Fibroblast of pulmonary artery (primary cell): ENCODE measurements at regions not wholly inside any gene's neighbourhood (a gene's known extent, or its start where the extent isn't known, plus 50 kb on each side); places are given as distances from the start of the nearest gene placed in this dataset.

ENCODE experiments used
- DNase-seq: peaks from one replicate; pipeline ENCODE4 v3.0.0-alpha.2; 2010; ENCODE audit warnings: low read depth
- H3K4me3 ChIP-seq: replicated peaks from 2 replicates; pipeline ENCODE4 v1.5.1; 2011; ENCODE audit warnings: low read depth, mild to moderate bottlenecking, control low read depth, low read length, moderate library complexity
- CTCF ChIP-seq: IDR thresholded peaks from 2 replicates; pipeline ENCODE4 v1.5.1; 2011; ENCODE audit warnings: mild to moderate bottlenecking, control low read depth, low read length, inconsistent platforms; ENCODE audit errors: missing control alignments

DNA sequence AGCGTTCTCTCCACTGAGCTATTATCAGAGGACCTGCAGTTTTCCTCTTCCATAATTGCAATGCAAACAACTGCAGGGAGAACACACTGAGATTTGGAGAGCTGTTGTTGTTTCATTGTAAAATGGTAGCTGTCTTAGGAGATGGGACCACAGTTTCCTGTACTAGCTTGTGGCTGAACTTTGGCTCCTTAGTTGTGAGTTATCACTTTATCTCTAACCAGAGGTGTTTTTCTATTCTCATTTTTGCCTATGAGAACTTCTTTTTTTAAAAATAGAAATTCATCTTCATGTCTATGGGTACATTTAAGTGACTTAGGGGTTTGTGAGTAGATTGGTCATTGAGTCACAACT, 216.5 kb downstream of the SLC38A4 start:
- DNase-seq, result no peak
- H3K4me3 ChIP-seq, result no peak overlapping the region
- TF ChIP-seq CTCF, result no peak

- TF ChIP-seq CTCF, result no peak
- H3K4me3 ChIP-seq, result no peak overlapping the region
- DNase-seq, result peak; percentile 23
These were observed 217.1 kb downstream of the SLC38A4 start for GRCh38 chr12:46608431-46609272.

DNA sequence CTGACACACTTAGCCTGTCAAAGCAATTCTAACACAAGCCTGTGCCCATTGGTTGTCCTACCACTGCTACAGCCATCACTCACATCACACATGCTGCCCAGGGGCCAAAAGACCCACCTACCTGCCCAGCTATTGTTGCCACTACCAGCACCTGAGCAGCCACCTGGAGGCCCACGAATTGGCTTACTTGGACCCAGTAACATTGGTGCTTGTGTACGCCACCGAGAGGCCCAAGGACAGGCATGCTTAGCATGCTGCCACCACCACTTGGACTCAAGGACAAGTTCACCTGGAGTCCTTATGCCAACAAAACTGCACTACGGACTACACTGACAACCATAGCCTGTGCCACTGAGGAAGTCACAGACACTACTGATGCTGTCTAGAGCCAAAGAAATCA, 221.1 kb downstream of the SLC38A4 start:
- H3K4me3 ChIP-seq, result no peak overlapping the region
- DNase-seq, result no peak
- TF ChIP-seq CTCF, result no peak

- DNase-seq, result no peak
- H3K4me3 ChIP-seq, result no peak overlapping the region
- no peak for TF ChIP-seq CTCF
These were observed 221.9 kb downstream of the SLC38A4 start for GRCh38 chr12:46603776-46604456.

GRCh38 chr12:46602474-46602873, 223.3 kb downstream of the SLC38A4 start:
- TF ChIP-seq CTCF, result no peak
- H3K4me3 ChIP-seq, result no peak overlapping the region
- DNase-seq, result no peak

GRCh38 chr12:46590991-46591703, 218.6 kb upstream of the SLC38A2 start:
- no peak for TF ChIP-seq CTCF
- DNase-seq, result no peak
- no peak overlapping the region for H3K4me3 ChIP-seq
